ENCODE measurements at regions not wholly inside any gene's neighbourhood (a gene's known extent, or its start where the extent isn't known, plus 50 kb on each side); places are given as distances from the start of the nearest gene placed in this dataset.

- DNase-seq (ENCODE audit: low read depth in 1 of 2, low spot score in 1 of 2), result no peak
- H3K4me1 ChIP-seq, result no peaks in the 10 kb centered on the region
- peaks cover 5% of the 10 kb centered on the region; the same call in 2 of the 3 replicates for H3K9me3 ChIP-seq
- H3K4me2 ChIP-seq, result no peak overlapping the region
- ATAC-seq, result no peak
- no peak for FAIRE-seq
- ChIA-PET POLR2A (no interaction called here), CTCF (no interaction called here)
- H3K4me3 ChIP-seq, result no peak overlapping the region
- WGBS (ENCODE audit: missing lambda C conversion rate), result 71% methylated on average over 7 of the region's 7 CpGs
- TF ChIP-seq RNF2 (IDR thresholded peaks at IDR 0.05; ENCODE audit: borderline replicate concordance, low read depth) (no peak), ZFP36 (IDR thresholded peaks at IDR 0.05; ENCODE audit: borderline replicate concordance, partially characterized antibody) (no peak), CEBPB (IDR thresholded peaks at IDR 0.05) (no peak)
- TF ChIP-seq, protein P1, sequence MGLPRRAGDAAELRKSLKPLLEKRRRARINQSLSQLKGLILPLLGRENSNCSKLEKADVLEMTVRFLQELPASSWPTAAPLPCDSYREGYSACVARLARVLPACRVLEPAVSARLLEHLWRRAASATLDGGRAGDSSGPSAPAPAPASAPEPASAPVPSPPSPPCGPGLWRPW (IDR thresholded peaks at IDR 0.05), result no peak
- no peak overlapping the region for H3K27ac ChIP-seq
Observed at GRCh38 chr13:109971006-109971405, 184.6 kb upstream of the IRS2 start.

DNA sequence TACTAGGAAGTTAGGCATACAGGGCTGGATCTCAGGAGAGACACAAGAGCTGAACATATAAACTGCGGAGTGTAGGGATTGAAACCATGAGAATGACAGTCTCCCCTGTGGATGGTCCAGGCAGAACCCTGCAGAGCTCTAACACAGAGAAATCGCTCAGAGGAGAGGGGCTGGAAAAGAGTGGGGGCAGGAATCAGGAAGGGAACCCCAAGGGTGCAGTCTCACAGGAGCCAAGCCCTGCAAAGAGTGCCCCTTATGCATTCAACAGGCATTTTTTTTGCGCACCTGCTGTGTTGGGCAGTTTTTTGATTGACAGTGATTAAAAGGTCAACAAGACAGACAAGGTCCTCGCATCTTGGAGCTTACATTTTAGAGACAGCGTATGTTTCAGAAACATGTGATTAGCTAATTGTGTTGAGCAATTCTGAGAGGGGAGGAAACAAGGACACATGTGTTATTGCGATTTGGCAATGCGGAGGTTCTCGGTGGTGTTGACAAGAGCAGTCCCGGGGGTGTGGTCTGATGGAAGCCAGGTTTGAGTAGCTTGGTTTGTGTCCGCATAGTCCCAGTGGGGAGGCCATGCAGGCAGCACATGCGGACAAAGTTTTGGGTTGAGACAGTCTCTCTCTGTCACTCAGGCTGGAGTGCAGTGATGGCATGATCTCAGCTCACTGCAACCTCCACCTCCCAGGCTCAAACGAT, 182.6 kb upstream of the IRS2 start:
- FAIRE-seq (no peak), DNase-seq (ENCODE audit: low read depth in 1 of 2, low spot score in 1 of 2) (no peak), ATAC-seq (no peak)
- Histone ChIP-seq H3K4me2 (no peak overlapping the region), H3K4me3 (no peak overlapping the region), H3K4me1 (no peaks in the 10 kb centered on the region), H3K9me3 (peaks cover 5% of the 10 kb centered on the region; the same call in 2 of the 3 replicates), H3K27ac (no peak overlapping the region)
- no peak for TF ChIP-seq ZFP36 (IDR thresholded peaks at IDR 0.05; ENCODE audit: borderline replicate concordance, partially characterized antibody)
- no peak for TF ChIP-seq HOXA7 (CRISPR knock-in tag; IDR thresholded peaks at IDR 0.05)
- TF ChIP-seq, protein P2, sequence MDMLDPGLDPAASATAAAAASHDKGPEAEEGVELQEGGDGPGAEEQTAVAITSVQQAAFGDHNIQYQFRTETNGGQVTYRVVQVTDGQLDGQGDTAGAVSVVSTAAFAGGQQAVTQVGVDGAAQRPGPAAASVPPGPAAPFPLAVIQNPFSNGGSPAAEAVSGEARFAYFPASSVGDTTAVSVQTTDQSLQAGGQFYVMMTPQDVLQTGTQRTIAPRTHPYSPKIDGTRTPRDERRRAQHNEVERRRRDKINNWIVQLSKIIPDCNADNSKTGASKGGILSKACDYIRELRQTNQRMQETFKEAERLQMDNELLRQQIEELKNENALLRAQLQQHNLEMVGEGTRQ (IDR thresholded peaks at IDR 0.05), result no peak
- TF ChIP-seq CHD2 (IDR thresholded peaks at IDR 0.05; ENCODE audit: low read length, partially characterized antibody), result no peak
- TF ChIP-seq, protein P3, sequence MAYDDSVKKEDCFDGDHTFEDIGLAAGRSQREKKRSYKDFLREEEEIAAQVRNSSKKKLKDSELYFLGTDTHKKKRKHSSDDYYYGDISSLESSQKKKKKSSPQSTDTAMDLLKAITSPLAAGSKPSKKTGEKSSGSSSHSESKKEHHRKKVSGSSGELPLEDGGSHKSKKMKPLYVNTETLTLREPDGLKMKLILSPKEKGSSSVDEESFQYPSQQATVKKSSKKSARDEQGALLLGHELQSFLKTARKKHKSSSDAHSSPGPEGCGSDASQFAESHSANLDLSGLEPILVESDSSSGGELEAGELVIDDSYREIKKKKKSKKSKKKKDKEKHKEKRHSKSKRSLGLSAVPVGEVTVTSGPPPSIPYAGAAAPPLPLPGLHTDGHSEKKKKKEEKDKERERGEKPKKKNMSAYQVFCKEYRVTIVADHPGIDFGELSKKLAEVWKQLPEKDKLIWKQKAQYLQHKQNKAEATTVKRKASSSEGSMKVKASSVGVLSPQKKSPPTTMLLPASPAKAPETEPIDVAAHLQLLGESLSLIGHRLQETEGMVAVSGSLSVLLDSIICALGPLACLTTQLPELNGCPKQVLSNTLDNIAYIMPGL (CRISPR knock-in tag; IDR thresholded peaks at IDR 0.05; ENCODE audit: borderline replicate concordance), result no peak
- TF ChIP-seq, protein P4, sequence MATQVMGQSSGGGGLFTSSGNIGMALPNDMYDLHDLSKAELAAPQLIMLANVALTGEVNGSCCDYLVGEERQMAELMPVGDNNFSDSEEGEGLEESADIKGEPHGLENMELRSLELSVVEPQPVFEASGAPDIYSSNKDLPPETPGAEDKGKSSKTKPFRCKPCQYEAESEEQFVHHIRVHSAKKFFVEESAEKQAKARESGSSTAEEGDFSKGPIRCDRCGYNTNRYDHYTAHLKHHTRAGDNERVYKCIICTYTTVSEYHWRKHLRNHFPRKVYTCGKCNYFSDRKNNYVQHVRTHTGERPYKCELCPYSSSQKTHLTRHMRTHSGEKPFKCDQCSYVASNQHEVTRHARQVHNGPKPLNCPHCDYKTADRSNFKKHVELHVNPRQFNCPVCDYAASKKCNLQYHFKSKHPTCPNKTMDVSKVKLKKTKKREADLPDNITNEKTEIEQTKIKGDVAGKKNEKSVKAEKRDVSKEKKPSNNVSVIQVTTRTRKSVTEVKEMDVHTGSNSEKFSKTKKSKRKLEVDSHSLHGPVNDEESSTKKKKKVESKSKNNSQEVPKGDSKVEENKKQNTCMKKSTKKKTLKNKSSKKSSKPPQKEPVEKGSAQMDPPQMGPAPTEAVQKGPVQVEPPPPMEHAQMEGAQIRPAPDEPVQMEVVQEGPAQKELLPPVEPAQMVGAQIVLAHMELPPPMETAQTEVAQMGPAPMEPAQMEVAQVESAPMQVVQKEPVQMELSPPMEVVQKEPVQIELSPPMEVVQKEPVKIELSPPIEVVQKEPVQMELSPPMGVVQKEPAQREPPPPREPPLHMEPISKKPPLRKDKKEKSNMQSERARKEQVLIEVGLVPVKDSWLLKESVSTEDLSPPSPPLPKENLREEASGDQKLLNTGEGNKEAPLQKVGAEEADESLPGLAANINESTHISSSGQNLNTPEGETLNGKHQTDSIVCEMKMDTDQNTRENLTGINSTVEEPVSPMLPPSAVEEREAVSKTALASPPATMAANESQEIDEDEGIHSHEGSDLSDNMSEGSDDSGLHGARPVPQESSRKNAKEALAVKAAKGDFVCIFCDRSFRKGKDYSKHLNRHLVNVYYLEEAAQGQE (IDR thresholded peaks at IDR 0.05), result no peak
- no peak for TF ChIP-seq CEBPB (IDR thresholded peaks at IDR 0.05)
- no peak for TF ChIP-seq PBX3 (IDR thresholded peaks at IDR 0.05)
- TF ChIP-seq RFX5 (IDR thresholded peaks at IDR 0.05), result no peak
- no peak for TF ChIP-seq RARB (CRISPR knock-in tag; IDR thresholded peaks at IDR 0.05)
- TF ChIP-seq SMC3 (IDR thresholded peaks at IDR 0.05), result no peak
- TF ChIP-seq TP53 (CRISPR knock-in tag; IDR thresholded peaks at IDR 0.05), result no peak
- TF ChIP-seq GATA3 (IDR thresholded peaks at IDR 0.05; ENCODE audit: borderline replicate concordance), result no peak
- TF ChIP-seq SREBF2 (IDR thresholded peaks at IDR 0.05), result no peak
- POLR2A ChIA-PET, result no interaction called here
- CTCF ChIA-PET, result interaction anchor here (0.7 to 1.1 kb wide), 3 partner anchors 11 to 99 kb away, joined by 3 read pairs; no protein-coding TSS in a partner anchor
- 71% methylated on average over 11 of the region's 12 CpGs for WGBS (ENCODE audit: missing lambda C conversion rate)

All from A549 (cell line).